Esophagus muscularis mucosa (tissue), 4 donors: ENCODE measurements at regions not wholly inside any gene's neighbourhood (a gene's known extent, or its start where the extent isn't known, plus 50 kb on each side); places are given as distances from the start of the nearest gene placed in this dataset.

Experiments
- EP300 ChIP-seq: sonication (generic); formaldehyde crosslinking; IDR thresholded peaks from one replicate; pipeline ENCODE4 v1.6.1; 2017; ENCODE audit warnings: antibody characterized with exemption
- POLR2A ChIP-seq: fragments of 450-650 bp; IDR thresholded peaks from one replicate; pipeline ENCODE4 v1.6.1; 2017; ENCODE audit warnings: antibody characterized with exemption, moderate library complexity, mild to moderate bottlenecking, low read depth
- POLR2AphosphoS5 ChIP-seq, 2 donors: sonication (generic); formaldehyde crosslinking; IDR thresholded peaks; one replicate each; pipeline ENCODE4 v1.6.1; 2017; ENCODE audit warnings: antibody characterized with exemption in 2 of 2
- TF ChIP-seq, protein P1 (sequence below), 3 experiments: fragments of 200-600 bp in 2 of 3; fragments of 450-650 bp in 1 of 3; sonication (generic) in 2 of 3; IDR thresholded peaks; one replicate each; pipeline ENCODE4 v1.5.1; 2017 to 2019; ENCODE audit warnings: antibody characterized with exemption in 3 of 3, mild to moderate bottlenecking in 2 of 3, moderate library complexity in 1 of 3

DNA sequence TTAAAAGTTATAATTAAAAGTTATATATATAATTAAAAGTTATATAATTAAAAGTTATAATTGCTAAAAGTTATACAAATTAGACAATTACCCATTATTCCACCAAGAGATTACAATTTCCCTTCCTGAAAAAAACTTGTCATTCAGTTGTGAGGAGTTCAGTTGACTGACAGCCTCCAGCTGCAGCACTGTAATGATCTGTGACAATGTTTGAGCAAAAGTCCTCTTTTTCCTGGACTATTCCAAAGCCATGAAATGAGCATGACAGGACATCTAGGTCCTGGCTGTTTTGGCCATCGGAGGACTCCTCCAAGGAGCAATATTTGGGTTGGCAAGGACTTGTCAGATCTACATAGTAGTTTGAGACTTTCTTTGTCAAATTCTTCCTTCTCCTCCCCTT is 258.7 kb upstream of the EDNRB start:
- TF ChIP-seq, protein P1, sequence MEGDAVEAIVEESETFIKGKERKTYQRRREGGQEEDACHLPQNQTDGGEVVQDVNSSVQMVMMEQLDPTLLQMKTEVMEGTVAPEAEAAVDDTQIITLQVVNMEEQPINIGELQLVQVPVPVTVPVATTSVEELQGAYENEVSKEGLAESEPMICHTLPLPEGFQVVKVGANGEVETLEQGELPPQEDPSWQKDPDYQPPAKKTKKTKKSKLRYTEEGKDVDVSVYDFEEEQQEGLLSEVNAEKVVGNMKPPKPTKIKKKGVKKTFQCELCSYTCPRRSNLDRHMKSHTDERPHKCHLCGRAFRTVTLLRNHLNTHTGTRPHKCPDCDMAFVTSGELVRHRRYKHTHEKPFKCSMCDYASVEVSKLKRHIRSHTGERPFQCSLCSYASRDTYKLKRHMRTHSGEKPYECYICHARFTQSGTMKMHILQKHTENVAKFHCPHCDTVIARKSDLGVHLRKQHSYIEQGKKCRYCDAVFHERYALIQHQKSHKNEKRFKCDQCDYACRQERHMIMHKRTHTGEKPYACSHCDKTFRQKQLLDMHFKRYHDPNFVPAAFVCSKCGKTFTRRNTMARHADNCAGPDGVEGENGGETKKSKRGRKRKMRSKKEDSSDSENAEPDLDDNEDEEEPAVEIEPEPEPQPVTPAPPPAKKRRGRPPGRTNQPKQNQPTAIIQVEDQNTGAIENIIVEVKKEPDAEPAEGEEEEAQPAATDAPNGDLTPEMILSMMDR (IDR thresholded peaks at IDR 0.05): no peak
- no peak for TF ChIP-seq EP300
- no peak for TF ChIP-seq POLR2A
- no peak for TF ChIP-seq POLR2AphosphoS5 (IDR thresholded peaks at IDR 0.05)
